DOHH2 (cell line): ENCODE measurements at regions not wholly inside any gene's neighbourhood (a gene's known extent, or its start where the extent isn't known, plus 50 kb on each side); places are given as distances from the start of the nearest gene placed in this dataset.

ENCODE experiments used
- H3F3A ChIP-seq: fragments of 200-600 bp; sonication (generic), shearing (Covaris generic); 2 replicates; pipeline ENCODE4 v1.6.0; 2016; ENCODE audit warnings: antibody characterized with exemption, mild to moderate bottlenecking; ENCODE audit not compliant: control insufficient read depth, insufficient read depth
- H3K27ac ChIP-seq: fragments of 200-600 bp; sonication (generic); 2 replicates; pipeline ENCODE4 v1.5.1; 2014; ENCODE audit warnings: low read depth, mild to moderate bottlenecking, low read length, moderate library complexity
- H3K27me3 ChIP-seq: fragments of 200-600 bp; sonication (generic); 2 replicates; pipeline ENCODE4 v1.6.1; 2014; ENCODE audit warnings: mild to moderate bottlenecking, low read length, mixed read lengths; ENCODE audit not compliant: control insufficient read depth
- H3K36me3 ChIP-seq: fragments of 200-600 bp; sonication (generic); 2 replicates; pipeline ENCODE4 v1.6.1; 2014; ENCODE audit warnings: mild to moderate bottlenecking, low read length, moderate library complexity, mixed read lengths; ENCODE audit not compliant: control insufficient read depth
- H3K4me1 ChIP-seq: fragments of 200-600 bp; sonication (generic); 2 replicates; pipeline ENCODE4 v1.6.1; 2014; ENCODE audit warnings: mild to moderate bottlenecking, low read length, mixed read lengths; ENCODE audit not compliant: control insufficient read depth
- H3K4me2 ChIP-seq: fragments of 200-600 bp; sonication (generic); 2 replicates; pipeline ENCODE4 v1.6.0; 2014; ENCODE audit warnings: mild to moderate bottlenecking, low read length, moderate library complexity
- H3K4me3 ChIP-seq: fragments of 200-600 bp; sonication (generic); 2 replicates; pipeline ENCODE4 v1.5.1; 2014; ENCODE audit warnings: mild to moderate bottlenecking, low read length, mixed read lengths
- H3K79me2 ChIP-seq: fragments of 200-600 bp; sonication (generic); 2 replicates; pipeline ENCODE4 v1.6.1; 2014; ENCODE audit warnings: mild to moderate bottlenecking, low read length, mixed read lengths; ENCODE audit not compliant: control insufficient read depth
- H3K9me2 ChIP-seq: fragments of 200-600 bp; sonication (generic); replicated peaks from 2 replicates; pipeline ENCODE4 v1.6.1; 2014; ENCODE audit warnings: mild to moderate bottlenecking, low read length, mixed read lengths; ENCODE audit not compliant: control insufficient read depth
- H3K9me3 ChIP-seq: fragments of 200-600 bp; sonication (generic); 2 replicates; pipeline ENCODE4 v1.6.1; 2014; ENCODE audit warnings: antibody characterized with exemption, low read length, mixed read lengths; ENCODE audit not compliant: control insufficient read depth, insufficient read depth
- H4K20me1 ChIP-seq: fragments of 200-600 bp; sonication (generic); 2 replicates; pipeline ENCODE4 v1.6.0; 2014; ENCODE audit warnings: low read depth, mild to moderate bottlenecking, antibody characterized with exemption, low read length, moderate library complexity; ENCODE audit not compliant: control insufficient read depth, insufficient read depth
- EZH2phosphoT487 ChIP-seq: fragments of 200-600 bp; sonication (generic); IDR thresholded peaks from 2 replicates; pipeline ENCODE4 v1.6.1; 2017; ENCODE audit warnings: borderline replicate concordance, mild to moderate bottlenecking, antibody characterized with exemption, low read length, moderate library complexity, mixed read lengths
- TF ChIP-seq, protein P1 (sequence below): fragments of 200-600 bp; sonication (generic); IDR thresholded peaks from one replicate; pipeline ENCODE4 v1.5.1; 2014; ENCODE audit warnings: antibody characterized with exemption, mild to moderate bottlenecking, low read depth, low read length; ENCODE audit not compliant: poor library complexity, severe bottlenecking

DNA sequence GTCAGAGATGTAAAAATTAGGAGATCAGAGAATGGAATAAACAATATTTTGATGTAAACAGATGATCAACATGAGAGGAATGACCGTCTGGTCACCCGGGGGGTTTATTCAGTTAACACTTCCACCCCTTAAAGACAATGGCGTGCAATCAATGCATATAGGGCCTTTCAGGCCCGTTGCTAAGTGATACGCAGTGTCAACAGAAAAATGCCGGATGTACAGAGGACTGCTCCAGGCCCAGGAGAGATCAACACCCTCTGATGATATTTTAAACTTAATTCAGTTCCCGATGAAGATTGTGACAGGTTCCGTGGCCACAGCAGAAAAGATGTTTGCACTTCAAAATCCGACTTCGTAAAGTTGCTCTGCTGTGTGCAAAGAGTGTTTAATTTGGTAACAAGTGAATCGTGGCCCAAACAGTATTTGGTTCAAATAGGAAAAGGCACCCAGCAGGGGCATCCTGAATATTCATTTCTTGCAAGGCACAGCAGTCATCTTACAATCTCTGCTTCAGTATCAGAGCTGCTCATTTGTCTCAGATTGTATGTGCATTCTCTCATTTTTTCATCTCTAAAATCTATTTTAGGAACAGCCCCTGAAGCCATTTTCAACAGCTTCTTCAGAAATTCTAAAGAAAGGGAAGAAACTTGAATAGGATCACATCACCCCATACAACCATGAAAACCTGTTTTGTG, 72.6 kb downstream of the FOXB1 start:
- no peaks in the 10 kb centered on the region for H3K79me2 ChIP-seq
- no peaks in the 10 kb centered on the region for H3K36me3 ChIP-seq
- H3K27me3 ChIP-seq = no peaks in the 10 kb centered on the region
- no peaks in the 10 kb centered on the region for H3F3A ChIP-seq
- no peak for TF ChIP-seq EZH2phosphoT487
- TF ChIP-seq, protein P1, sequence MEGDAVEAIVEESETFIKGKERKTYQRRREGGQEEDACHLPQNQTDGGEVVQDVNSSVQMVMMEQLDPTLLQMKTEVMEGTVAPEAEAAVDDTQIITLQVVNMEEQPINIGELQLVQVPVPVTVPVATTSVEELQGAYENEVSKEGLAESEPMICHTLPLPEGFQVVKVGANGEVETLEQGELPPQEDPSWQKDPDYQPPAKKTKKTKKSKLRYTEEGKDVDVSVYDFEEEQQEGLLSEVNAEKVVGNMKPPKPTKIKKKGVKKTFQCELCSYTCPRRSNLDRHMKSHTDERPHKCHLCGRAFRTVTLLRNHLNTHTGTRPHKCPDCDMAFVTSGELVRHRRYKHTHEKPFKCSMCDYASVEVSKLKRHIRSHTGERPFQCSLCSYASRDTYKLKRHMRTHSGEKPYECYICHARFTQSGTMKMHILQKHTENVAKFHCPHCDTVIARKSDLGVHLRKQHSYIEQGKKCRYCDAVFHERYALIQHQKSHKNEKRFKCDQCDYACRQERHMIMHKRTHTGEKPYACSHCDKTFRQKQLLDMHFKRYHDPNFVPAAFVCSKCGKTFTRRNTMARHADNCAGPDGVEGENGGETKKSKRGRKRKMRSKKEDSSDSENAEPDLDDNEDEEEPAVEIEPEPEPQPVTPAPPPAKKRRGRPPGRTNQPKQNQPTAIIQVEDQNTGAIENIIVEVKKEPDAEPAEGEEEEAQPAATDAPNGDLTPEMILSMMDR = no peak
- no peak overlapping the region for H3K4me3 ChIP-seq
- H3K27ac ChIP-seq = no peak overlapping the region
- H3K4me2 ChIP-seq = no peak overlapping the region
- H3K4me1 ChIP-seq = no peaks in the 10 kb centered on the region
- no peaks in the 10 kb centered on the region for H4K20me1 ChIP-seq
- H3K9me3 ChIP-seq = no peaks in the 10 kb centered on the region
- H3K9me2 ChIP-seq = no peaks in the 10 kb centered on the region

DNA sequence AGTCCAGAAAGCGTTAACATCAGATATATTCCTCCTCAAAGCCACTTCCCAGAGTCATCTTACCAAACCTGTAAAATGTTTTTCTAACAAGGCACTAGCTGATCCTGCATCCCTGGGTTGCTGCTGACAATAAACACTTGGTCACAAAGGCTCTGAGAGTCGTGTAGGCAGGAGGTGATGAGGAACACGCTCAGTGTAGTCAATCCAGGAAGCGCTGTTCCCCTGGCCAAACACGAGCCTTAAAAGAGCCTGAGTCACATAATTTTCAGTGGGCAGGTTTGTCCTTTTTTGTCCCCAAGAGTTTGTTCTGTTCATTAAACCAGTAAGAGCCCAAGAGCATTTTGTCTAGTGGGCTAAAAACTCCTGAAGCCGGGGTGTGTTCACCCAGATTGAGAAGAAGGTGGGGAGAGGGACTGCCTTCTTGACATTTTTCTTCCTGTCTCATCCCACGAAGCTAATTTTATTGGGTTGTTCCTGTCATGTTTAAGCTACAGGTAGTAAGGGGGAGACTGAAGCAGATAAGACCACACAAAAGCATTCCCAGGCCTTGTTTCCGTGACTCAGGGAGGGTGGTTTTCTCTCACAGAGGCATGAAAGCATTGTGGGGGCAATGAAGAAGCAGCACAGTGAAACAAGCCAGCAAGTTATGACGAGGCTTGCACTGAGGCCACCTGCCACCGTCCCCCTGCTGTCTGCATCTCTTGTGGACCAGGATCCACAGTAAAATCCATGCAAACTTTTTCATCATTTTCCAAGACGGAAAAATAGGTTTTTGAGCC, 73.7 kb downstream of the FOXB1 start:
- no peaks in the 10 kb centered on the region for H4K20me1 ChIP-seq
- H3K27me3 ChIP-seq = no peaks in the 10 kb centered on the region
- no peaks in the 10 kb centered on the region for H3K4me1 ChIP-seq
- no peaks in the 10 kb centered on the region for H3F3A ChIP-seq
- no peaks in the 10 kb centered on the region for H3K36me3 ChIP-seq
- H3K27ac ChIP-seq = no peak overlapping the region
- H3K4me2 ChIP-seq = no peak overlapping the region
- no peaks in the 10 kb centered on the region for H3K9me3 ChIP-seq
- H3K4me3 ChIP-seq = no peak overlapping the region
- no peak for TF ChIP-seq EZH2phosphoT487
- TF ChIP-seq, protein P1 = no peak
- no peaks in the 10 kb centered on the region for H3K9me2 ChIP-seq
- H3K79me2 ChIP-seq = no peaks in the 10 kb centered on the region

DNA sequence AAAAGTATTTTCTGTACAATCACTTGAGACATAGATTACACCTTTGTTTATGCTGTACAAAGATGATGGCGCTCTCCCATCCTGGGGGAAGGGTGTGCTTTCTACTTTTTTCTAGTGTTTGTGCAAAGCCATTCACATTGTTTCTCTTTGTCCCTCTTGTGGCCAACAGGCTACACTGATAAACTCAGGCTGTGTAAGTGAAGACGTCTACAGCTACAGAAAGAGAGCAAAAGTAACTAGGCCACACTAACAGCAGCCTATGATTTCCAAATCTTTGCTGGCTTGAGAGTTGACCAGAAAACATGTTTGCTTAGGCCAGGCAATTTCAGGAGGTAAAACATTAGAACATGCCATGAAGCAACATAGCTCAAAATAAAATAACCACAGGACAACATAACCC, 75.1 kb downstream of the FOXB1 start:
- Histone ChIP-seq H3K79me2 (no peaks in the 10 kb centered on the region), H3K27ac (no peak overlapping the region), H3K27me3 (no peaks in the 10 kb centered on the region), H3K36me3 (no peaks in the 10 kb centered on the region), H4K20me1 (no peaks in the 10 kb centered on the region), H3K9me2 (no peaks in the 10 kb centered on the region), H3F3A (no peaks in the 10 kb centered on the region), H3K4me3 (no peak overlapping the region), H3K4me2 (no peak overlapping the region), H3K9me3 (no peaks in the 10 kb centered on the region), H3K4me1 (no peaks in the 10 kb centered on the region)
- TF ChIP-seq EZH2phosphoT487 = no peak
- TF ChIP-seq, protein P1 = no peak
